Left hindlimb (tissue), 1 donor: ENCODE measurements at regions not wholly inside any gene's neighbourhood (a gene's known extent, or its start where the extent isn't known, plus 50 kb on each side); places are given as distances from the start of the nearest gene placed in this dataset.
"Not testable (repeated sequence)": the region's sequence is repeated elsewhere in the genome, so short reads cannot be mapped to it uniquely, and the experiment has no call there.

Experiments
- DNase-seq: peaks from one replicate; pipeline ENCODE4 v3.0.0-alpha.2; 2018

GRCh38 chr22:12384612-12385011, 3143.4 kb upstream of the OR11H1 start:
- not testable (repeated sequence) for DNase-seq

- DNase-seq: peak; percentile 11
These were observed 3138.9 kb upstream of the OR11H1 start for GRCh38 chr22:12388824-12389800.

GRCh38 chr22:12397270-12397669, 3130.7 kb upstream of the OR11H1 start:
- DNase-seq: not testable (repeated sequence)

GRCh38 chr22:12401942-12402341, 3126.1 kb upstream of the OR11H1 start:
- DNase-seq: not testable (repeated sequence)

GRCh38 chr22:12402531-12402930, 3125.5 kb upstream of the OR11H1 start:
- DNase-seq: not testable (repeated sequence)

GRCh38 chr22:12435890-12436289, 3092.1 kb upstream of the OR11H1 start:
- not testable (repeated sequence) for DNase-seq
